ENCODE measurements at regions not wholly inside any gene's neighbourhood (a gene's known extent, or its start where the extent isn't known, plus 50 kb on each side); places are given as distances from the start of the nearest gene placed in this dataset.

DNA sequence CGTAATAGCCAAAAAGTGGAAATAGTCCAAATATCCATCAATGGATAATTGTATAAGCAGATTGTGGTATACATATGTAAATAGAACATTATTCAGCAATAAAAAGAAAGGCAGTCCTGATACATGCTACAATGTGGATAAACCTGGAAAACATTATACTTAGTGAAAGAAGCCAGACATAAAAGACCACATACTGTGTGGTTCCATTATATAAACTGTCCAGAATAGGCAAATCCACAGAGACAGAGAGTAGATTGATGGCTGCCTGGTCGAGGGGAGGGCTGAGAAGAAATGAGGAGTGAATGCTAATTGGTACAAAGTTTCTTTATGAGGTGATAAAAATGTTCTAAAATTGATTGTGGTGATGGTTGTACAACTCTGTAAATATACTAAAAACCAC, 397.4 kb upstream of the RPS6KA3 start:
- no peak overlapping the region for H3K4me3 ChIP-seq (ENCODE audit: control insufficient read depth, low read depth, low read length)
- TF ChIP-seq, protein P1, sequence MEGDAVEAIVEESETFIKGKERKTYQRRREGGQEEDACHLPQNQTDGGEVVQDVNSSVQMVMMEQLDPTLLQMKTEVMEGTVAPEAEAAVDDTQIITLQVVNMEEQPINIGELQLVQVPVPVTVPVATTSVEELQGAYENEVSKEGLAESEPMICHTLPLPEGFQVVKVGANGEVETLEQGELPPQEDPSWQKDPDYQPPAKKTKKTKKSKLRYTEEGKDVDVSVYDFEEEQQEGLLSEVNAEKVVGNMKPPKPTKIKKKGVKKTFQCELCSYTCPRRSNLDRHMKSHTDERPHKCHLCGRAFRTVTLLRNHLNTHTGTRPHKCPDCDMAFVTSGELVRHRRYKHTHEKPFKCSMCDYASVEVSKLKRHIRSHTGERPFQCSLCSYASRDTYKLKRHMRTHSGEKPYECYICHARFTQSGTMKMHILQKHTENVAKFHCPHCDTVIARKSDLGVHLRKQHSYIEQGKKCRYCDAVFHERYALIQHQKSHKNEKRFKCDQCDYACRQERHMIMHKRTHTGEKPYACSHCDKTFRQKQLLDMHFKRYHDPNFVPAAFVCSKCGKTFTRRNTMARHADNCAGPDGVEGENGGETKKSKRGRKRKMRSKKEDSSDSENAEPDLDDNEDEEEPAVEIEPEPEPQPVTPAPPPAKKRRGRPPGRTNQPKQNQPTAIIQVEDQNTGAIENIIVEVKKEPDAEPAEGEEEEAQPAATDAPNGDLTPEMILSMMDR (IDR thresholded peaks at IDR 0.05; ENCODE audit: control insufficient read depth, insufficient read depth, low read depth, low read length, missing control alignments), result no peak
- no peak for DNase-seq (ENCODE audit: low read depth)

DNA sequence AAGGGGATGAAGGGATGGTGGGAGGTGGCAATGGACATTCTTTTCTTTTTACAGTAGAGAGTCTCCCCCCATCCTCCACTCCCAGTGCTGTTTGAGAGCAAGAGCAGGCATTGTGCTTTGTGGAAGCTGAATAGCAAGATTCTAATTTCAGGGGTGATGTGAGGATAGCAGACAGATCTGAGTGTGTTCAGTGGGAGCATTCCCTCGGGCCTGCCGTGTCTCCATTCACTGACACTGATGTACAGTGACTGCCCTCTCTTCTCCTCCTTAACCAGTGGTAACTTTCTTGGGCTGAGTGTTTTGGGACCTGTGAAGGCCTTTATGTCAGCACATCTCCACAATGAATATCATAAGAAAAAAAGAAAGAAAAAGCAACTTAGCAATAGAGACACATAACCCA, 396.6 kb upstream of the RPS6KA3 start:
- TF ChIP-seq, protein P1 (IDR thresholded peaks at IDR 0.05; ENCODE audit: control insufficient read depth, insufficient read depth, low read depth, low read length, missing control alignments), result no peak

DNA sequence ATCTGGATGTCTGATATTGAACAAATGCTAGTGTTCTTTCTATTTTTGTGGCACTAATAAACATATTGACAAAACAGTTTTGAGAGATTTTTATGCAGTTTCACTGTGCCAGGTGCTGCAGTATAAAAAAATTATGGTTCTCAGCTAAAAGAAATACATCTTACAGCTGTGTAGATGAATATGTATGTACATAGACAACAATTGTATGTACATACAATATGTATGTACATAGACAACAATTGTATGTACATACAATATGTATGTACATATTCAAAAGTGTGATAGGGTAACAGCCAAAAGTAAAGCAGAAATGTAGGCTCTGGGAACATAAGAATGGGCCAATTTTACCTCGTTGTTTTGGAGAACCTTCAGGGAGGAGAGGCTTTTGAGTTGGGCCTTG, 390.0 kb upstream of the RPS6KA3 start:
- DNase-seq (ENCODE audit: low read depth), result no peak
- no peak overlapping the region for H3K4me3 ChIP-seq (ENCODE audit: control insufficient read depth, low read depth, low read length)
- TF ChIP-seq, protein P1 (IDR thresholded peaks at IDR 0.05; ENCODE audit: control insufficient read depth, insufficient read depth, low read depth, low read length, missing control alignments), result no peak

More for the DNA sequence above, 396.6 kb upstream of the RPS6KA3 start:
- no peak for DNase-seq (ENCODE audit: low read depth)
- H3K4me3 ChIP-seq (ENCODE audit: control insufficient read depth, low read depth, low read length), result no peak overlapping the region

DNA sequence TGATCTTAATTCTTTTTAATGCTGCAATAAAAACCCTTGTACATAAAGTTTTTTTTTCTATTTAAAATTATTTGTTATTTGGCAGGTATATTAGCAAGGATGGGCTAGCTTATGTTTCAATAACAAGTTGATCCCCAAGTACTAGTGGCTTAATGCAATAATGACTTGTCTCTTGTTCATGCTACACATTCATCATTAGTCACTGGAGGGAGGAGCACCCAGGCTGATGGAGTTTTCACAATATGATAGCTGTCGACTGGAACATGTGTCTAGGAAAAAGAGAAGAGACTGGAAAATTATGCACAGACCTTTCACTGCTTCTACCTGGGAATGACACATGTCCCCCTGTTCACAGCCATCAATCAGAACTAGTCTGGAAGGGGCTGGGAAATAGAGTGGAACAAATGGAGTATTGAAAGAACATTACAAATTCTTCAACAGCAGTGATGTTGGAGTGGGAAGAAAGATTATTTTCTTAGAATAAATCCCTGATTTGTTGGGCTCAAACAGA, 387.9 kb upstream of the RPS6KA3 start:
- H3K4me3 ChIP-seq (ENCODE audit: control insufficient read depth, low read depth, low read length), result no peak overlapping the region
- DNase-seq (ENCODE audit: low read depth), result no peak
- TF ChIP-seq, protein P1 (IDR thresholded peaks at IDR 0.05; ENCODE audit: control insufficient read depth, insufficient read depth, low read depth, low read length, missing control alignments), result no peak

DNA sequence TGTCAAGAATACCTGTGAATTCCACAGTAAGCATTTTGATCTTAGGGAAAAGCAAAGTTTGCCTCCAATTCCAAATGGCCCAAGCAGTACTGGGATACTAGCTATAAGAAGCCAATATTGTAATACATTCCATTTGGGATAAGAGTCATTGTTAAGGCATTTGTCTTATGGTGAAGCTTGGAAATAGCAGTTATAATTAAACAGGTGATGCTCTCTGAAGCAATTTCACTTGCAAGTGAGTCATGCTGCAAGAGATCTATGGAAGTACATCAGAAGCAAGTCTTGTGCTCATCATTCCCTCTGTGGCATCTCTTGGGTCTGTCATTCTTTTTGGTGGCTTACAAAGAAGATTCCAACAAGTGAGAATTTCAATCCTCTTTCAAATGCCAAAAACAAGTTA, 386.4 kb upstream of the RPS6KA3 start:
- TF ChIP-seq, protein P1 (IDR thresholded peaks at IDR 0.05; ENCODE audit: control insufficient read depth, insufficient read depth, low read depth, low read length, missing control alignments), result no peak
- DNase-seq (ENCODE audit: low read depth), result no peak
- H3K4me3 ChIP-seq (ENCODE audit: control insufficient read depth, low read depth, low read length), result no peak overlapping the region

DNA sequence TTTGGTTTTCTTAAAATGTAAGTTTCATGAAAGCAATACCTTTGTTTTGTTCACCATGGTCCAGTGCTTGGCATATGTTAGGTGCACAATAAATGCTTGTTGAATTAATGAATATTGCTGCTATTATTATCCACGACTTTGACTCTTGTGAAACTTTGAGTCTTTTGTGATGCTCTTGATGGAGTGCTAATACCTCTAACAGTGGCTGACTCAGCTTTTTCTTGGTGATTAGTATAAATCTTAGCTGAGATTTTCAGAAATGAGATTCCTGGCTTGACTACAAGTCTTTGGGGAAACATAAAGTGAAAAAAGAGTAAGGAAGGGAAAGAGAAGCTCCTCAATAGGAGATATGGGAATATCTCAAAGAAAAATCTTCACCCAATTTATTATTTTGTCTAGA, 375.2 kb upstream of the RPS6KA3 start:
- TF ChIP-seq, protein P1 (IDR thresholded peaks at IDR 0.05; ENCODE audit: control insufficient read depth, insufficient read depth, low read depth, low read length, missing control alignments), result no peak
- no peak for DNase-seq (ENCODE audit: low read depth)
- H3K4me3 ChIP-seq (ENCODE audit: control insufficient read depth, low read depth, low read length), result no peak overlapping the region

DNA sequence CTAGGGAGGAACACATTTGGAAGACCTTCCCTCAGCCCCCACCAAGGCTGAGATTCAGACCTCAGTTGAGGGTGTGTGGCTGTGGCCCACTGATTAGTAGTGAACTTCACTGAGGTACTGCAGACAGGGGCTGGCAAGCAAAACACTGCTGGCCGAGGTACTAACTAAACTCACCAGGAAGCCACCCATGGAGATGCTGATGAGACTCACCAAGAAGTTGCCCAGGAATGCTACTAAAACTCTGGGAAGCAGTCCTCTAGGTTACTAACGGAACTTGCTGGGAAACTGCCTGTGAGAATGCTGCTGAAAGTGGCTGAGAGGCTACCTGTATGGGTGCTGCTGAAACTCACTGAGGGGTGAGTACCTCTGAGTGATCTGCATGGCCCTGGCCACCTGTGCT, 372.4 kb upstream of the RPS6KA3 start:
- TF ChIP-seq, protein P1 (IDR thresholded peaks at IDR 0.05; ENCODE audit: control insufficient read depth, insufficient read depth, low read depth, low read length, missing control alignments), result no peak
- no peak overlapping the region for H3K4me3 ChIP-seq (ENCODE audit: control insufficient read depth, low read depth, low read length)
- no peak for DNase-seq (ENCODE audit: low read depth)
